GM12878 (cell line): ENCODE measurements at regions not wholly inside any gene's neighbourhood (a gene's known extent, or its start where the extent isn't known, plus 50 kb on each side); places are given as distances from the start of the nearest gene placed in this dataset.

ENCODE experiments used
- ATAC-seq: fragments of 200-7000 bp; cut with Tn5 transposase; 3 replicates; pipeline ENCODE4 v1.9.1; 2020; ENCODE audit warnings: mild to moderate bottlenecking, moderate library complexity
- BruUV-seq: library from RNA; stranded (reverse); fragments of 400-500 nt; replicated peaks from 2 replicates; lab custom pipeline; 2021; lab: Mats Ljungman, UMichigan
- CTCF ChIA-PET: fragments of 300-600 bp; sonication (Branson Sonifier 250); formaldehyde crosslinking; extraction: SDS; loops from one replicate; lab custom pipeline; 2021; ENCODE audit warnings: inconsistent platforms; lab: Yijun Ruan, JAX
- POLR2A ChIA-PET: fragments of 350-600 bp; formaldehyde crosslinking; extraction: SDS; loops from one replicate; lab custom pipeline; 2021; ENCODE audit warnings: inconsistent platforms; lab: Charles Lee
- RAD21 ChIA-PET: fragments of 300-600 bp; sonication (Branson Sonifier 250); formaldehyde crosslinking; loops from one replicate; lab custom pipeline; 2023; ENCODE audit warnings: antibody characterized with exemption; ENCODE audit not compliant: unreplicated experiment; lab: Charles Lee
- SMC1A ChIA-PET: fragments of 300-600 bp; sonication (Branson Sonifier 250); formaldehyde crosslinking; loops from one replicate; lab custom pipeline; 2023; ENCODE audit not compliant: unreplicated experiment, uncharacterized antibody; lab: Charles Lee
- DNase-seq: peaks from one replicate; pipeline ENCODE4 v3.0.0-alpha.2; 2011; ENCODE audit warnings: low read depth, low spot score
- FAIRE-seq: peaks from 3 replicates; lab custom pipeline; 2011; peaks lifted over from hg19 to GRCh38; lab: Jason Lieb, UNC
- H2AFZ ChIP-seq: 2 replicates; pipeline ENCODE4 v1.6.0; 2011; ENCODE audit warnings: low read depth, low read length, control low read depth; ENCODE audit not compliant: control insufficient read depth
- H3K27ac ChIP-seq: 2 replicates; pipeline ENCODE4 v1.5.1; 2011; ENCODE audit warnings: control low read depth; ENCODE audit not compliant: control insufficient read depth, insufficient read depth
- H3K27me3 ChIP-seq, 2 experiments: replicated peaks in 1 of 2; 2 replicates each; pipeline versions ENCODE4 v1.6.0 to v1.6.1; 2011; ENCODE audit warnings: low read length in 1 of 2; ENCODE audit not compliant: control insufficient read depth in 2 of 2, insufficient read depth in 2 of 2
- H3K36me3 ChIP-seq, 2 experiments: 2 replicates each; pipeline ENCODE4 v1.5.1; 2011; ENCODE audit warnings: low read length in 1 of 2; ENCODE audit not compliant: control insufficient read depth in 2 of 2, insufficient read depth in 2 of 2
- H3K4me1 ChIP-seq: 2 replicates; pipeline ENCODE4 v1.6.1; 2011; ENCODE audit warnings: mild to moderate bottlenecking, low read length, moderate library complexity, mixed read lengths; ENCODE audit not compliant: control insufficient read depth, insufficient read depth
- H3K4me2 ChIP-seq: 2 replicates; pipeline ENCODE4 v1.6.0; 2011; ENCODE audit warnings: control low read depth; ENCODE audit not compliant: control insufficient read depth, insufficient read depth
- H3K4me3 ChIP-seq: fragments of 200-600 bp; sonication (generic); 2 replicates; pipeline ENCODE4 v1.5.1; 2016
- H3K79me2 ChIP-seq: 2 replicates; pipeline ENCODE4 v1.6.0; 2011; ENCODE audit warnings: low read length; ENCODE audit not compliant: control insufficient read depth, insufficient read depth
- H3K9ac ChIP-seq: 2 replicates; pipeline ENCODE4 v1.8.0; 2011; ENCODE audit warnings: low read length, control low read depth, mixed read lengths; ENCODE audit not compliant: control insufficient read depth, insufficient read depth
- H3K9me3 ChIP-seq: replicated peaks from 3 replicates; pipeline ENCODE4 v1.5.1; 2011; ENCODE audit warnings: mild to moderate bottlenecking, low read length; ENCODE audit not compliant: control insufficient read depth, insufficient read depth
- H4K20me1 ChIP-seq: 2 replicates; pipeline ENCODE4 v1.6.0; 2011; ENCODE audit not compliant: control insufficient read depth, insufficient read depth
- EZH2 ChIP-seq: IDR thresholded peaks from 2 replicates; pipeline ENCODE4 v1.6.1; 2012; ENCODE audit warnings: low read depth, mild to moderate bottlenecking, control low read depth, inconsistent platforms, low read length, borderline replicate concordance; ENCODE audit not compliant: control insufficient read depth
- FOS ChIP-seq: IDR thresholded peaks from 3 replicates; pipeline ENCODE4 v1.6.1; 2011; ENCODE audit warnings: borderline replicate concordance; ENCODE audit not compliant: insufficient read length; ENCODE audit errors: extremely low read depth
- IKZF1 ChIP-seq: fragments of 450-650 bp; conservative IDR thresholded peaks from 2 replicates; pipeline ENCODE4 v1.6.1; 2017; ENCODE audit warnings: antibody characterized with exemption, mild to moderate bottlenecking
- JUNB ChIP-seq: IDR thresholded peaks from 2 replicates; pipeline ENCODE4 v1.6.1; 2016; ENCODE audit warnings: antibody characterized with exemption, mild to moderate bottlenecking
- MLLT1 ChIP-seq: fragments of 450-650 bp; IDR thresholded peaks from 2 replicates; pipeline ENCODE4 v1.6.1; 2016; ENCODE audit warnings: mild to moderate bottlenecking
- NBN ChIP-seq: fragments of 450-650 bp; IDR thresholded peaks from 2 replicates; pipeline ENCODE4 v1.6.1; 2016
- NFXL1 ChIP-seq: fragments of 450-650 bp; IDR thresholded peaks from 2 replicates; pipeline ENCODE4 v1.6.1; 2017; ENCODE audit warnings: antibody characterized with exemption, mild to moderate bottlenecking, borderline replicate concordance
- NR2C2 ChIP-seq: IDR thresholded peaks from 2 replicates; pipeline ENCODE4 v1.6.1; 2011; ENCODE audit warnings: borderline replicate concordance, low read depth; ENCODE audit not compliant: control insufficient read depth, insufficient read length
- PKNOX1 ChIP-seq: fragments of 450-650 bp; IDR thresholded peaks from 2 replicates; pipeline ENCODE4 v1.6.1; 2016; ENCODE audit warnings: mild to moderate bottlenecking
- RELA ChIP-seq: fragments of 450-650 bp; IDR thresholded peaks from 2 replicates; pipeline ENCODE4 v1.8.0; 2014; ENCODE audit warnings: borderline replicate concordance; ENCODE audit not compliant: partially characterized antibody
- SIN3A ChIP-seq: IDR thresholded peaks from 2 replicates; pipeline ENCODE4 v1.6.1; 2012; ENCODE audit warnings: low read depth, low read length, improper control_type of control experiment
- USF2 ChIP-seq: IDR thresholded peaks from 2 replicates; pipeline ENCODE4 v1.6.1; 2011; ENCODE audit warnings: low read depth, low read length, improper control_type of control experiment, borderline replicate concordance
- WRNIP1 ChIP-seq: IDR thresholded peaks from 2 replicates; pipeline ENCODE4 v1.6.1; 2011; ENCODE audit warnings: low read depth, low read length, improper control_type of control experiment, borderline replicate concordance
- YBX1 ChIP-seq: fragments of 450-650 bp; IDR thresholded peaks from 2 replicates; pipeline ENCODE4 v1.6.1; 2016; ENCODE audit warnings: antibody characterized with exemption
- ZBED1 ChIP-seq: IDR thresholded peaks from 2 replicates; pipeline ENCODE4 v1.6.1; 2016; ENCODE audit warnings: borderline replicate concordance
- WGBS: methylation state at CpG from one replicate; pipeline ENCODE4 v1.1.6; 2016; ENCODE audit warnings: low lambda C conversion rate; ENCODE audit not compliant: insufficient replicate concordance, insufficient coverage; ENCODE audit errors: missing lambda C conversion rate; 5-methylcytosine and 5-hydroxymethylcytosine counted together
- in situ Hi-C: fragments of 300-500 bp; cut with MboI; formaldehyde crosslinking; loops from 9 replicates; pipeline ENCODE4 v1.14.3; 2018; ENCODE audit warnings: mixed read lengths
- intact Hi-C: fragments of 100-400 bp; cut with micrococcal nuclease; formaldehyde crosslinking; loops from one replicate; pipeline ENCODE4 v1.14.2; 2022; ENCODE audit not compliant: unreplicated experiment

GRCh38 chr1:185603158-185603557, 131.0 kb upstream of the HMCN1 start:
- POLR2A ChIA-PET: no interaction called here
- no peak overlapping the region for H3K9ac ChIP-seq
- CTCF ChIA-PET: interaction anchor here (1.9 to 2.3 kb wide), 2 partner anchors 11 to 78 kb away, joined by 7 read pairs; no protein-coding TSS in a partner anchor

GRCh38 chr1:185601189-185601588, 133.0 kb upstream of the HMCN1 start:
- H3K36me3 ChIP-seq: no peaks in the 10 kb centered on the region
- H3K27me3 ChIP-seq: no peaks in the 10 kb centered on the region
- no peak overlapping the region for H3K27ac ChIP-seq
- in situ Hi-C loops (no loop called here), intact Hi-C loops (no loop called here)
- WGBS: 100% methylated on average over 1 of the region's 1 CpG
- POLR2A ChIA-PET: no interaction called here
- H3K9ac ChIP-seq: no peak overlapping the region
- ATAC-seq (peak; percentile 40), DNase-seq (no peak), FAIRE-seq (no peak)
- H3K4me3 ChIP-seq: no peak overlapping the region
- no peaks in the 10 kb centered on the region; the same call in 2 of the 3 replicates for H3K9me3 ChIP-seq
- no peaks in the 10 kb centered on the region for H4K20me1 ChIP-seq
- no peak overlapping the region for H3K4me2 ChIP-seq
- H3K79me2 ChIP-seq: no peaks in the 10 kb centered on the region
- SMC1A ChIA-PET: no interaction called here
- CTCF ChIA-PET: no interaction called here
- H3K4me1 ChIP-seq: no peaks in the 10 kb centered on the region
- RAD21 ChIA-PET: no interaction called here
- H2AFZ ChIP-seq: no peak overlapping the region
- no TSS peak for BruUV-seq
- TF ChIP-seq IKZF1 (no peak), WRNIP1 (no peak), RELA (no peak), YBX1 (no peak), USF2 (no peak), FOS (no peak), EZH2 (no peak), NFXL1 (no peak), ZBED1 (no peak), MLLT1 (no peak), JUNB (no peak), NR2C2 (no peak), SIN3A (no peak)

More at GRCh38 chr1:185603158-185603557, 131.0 kb upstream of the HMCN1 start:
- Histone ChIP-seq H4K20me1 (no peaks in the 10 kb centered on the region), H3K79me2 (no peaks in the 10 kb centered on the region), H3K36me3 (no peaks in the 10 kb centered on the region), H3K4me1 (no peaks in the 10 kb centered on the region), H3K4me2 (no peak overlapping the region), H3K4me3 (no peak overlapping the region), H3K9me3 (no peaks in the 10 kb centered on the region; the same call in 2 of the 3 replicates), H2AFZ (no peak overlapping the region), H3K27ac (no peak overlapping the region), H3K27me3 (no peaks in the 10 kb centered on the region)
- RAD21 ChIA-PET: no interaction called here
- SMC1A ChIA-PET: interaction anchor here (0.6 kb wide), 1 partner anchor 433 kb away, joined by 3 read pairs; no protein-coding TSS in a partner anchor
- peak; percentile 41 for ATAC-seq
- FAIRE-seq: no peak
- 26% methylated on average over 4 of the region's 4 CpGs for WGBS
- DNase-seq: peak; percentile 13
- TF ChIP-seq NBN: no peak
- TF ChIP-seq PKNOX1: no peak
- BruUV-seq: no TSS peak
- intact Hi-C loops (no loop called here), in situ Hi-C loops (no loop called here)
